AG09319 (cell line): ENCODE measurements at regions not wholly inside any gene's neighbourhood (a gene's known extent, or its start where the extent isn't known, plus 50 kb on each side); places are given as distances from the start of the nearest gene placed in this dataset.
"Not testable (repeated sequence)": the region's sequence is repeated elsewhere in the genome, so short reads cannot be mapped to it uniquely, and the experiment has no call there.

ENCODE experiments used
- DNase-seq: peaks from one replicate; pipeline ENCODE4 v3.0.0-alpha.2; 2010; ENCODE audit warnings: low read depth; ENCODE audit errors: extremely low read depth
- CTCF ChIP-seq: IDR thresholded peaks from 2 replicates; pipeline ENCODE4 v1.5.1; 2011; ENCODE audit warnings: low read depth, mild to moderate bottlenecking, inconsistent platforms, low read length, moderate library complexity

GRCh38 chr12:128033473-128033872 is 233.5 kb upstream of the TMEM132C start:
- TF ChIP-seq CTCF: no peak
- no peak for DNase-seq

GRCh38 chr12:128040971-128041370 is 226.0 kb upstream of the TMEM132C start:
- no peak for DNase-seq
- no peak for TF ChIP-seq CTCF

- not testable (repeated sequence) for DNase-seq
Observed at GRCh38 chr12:128042283-128042682, 224.7 kb upstream of the TMEM132C start.

GRCh38 chr12:128042825-128043224 is 224.1 kb upstream of the TMEM132C start:
- no peak for DNase-seq

DNA sequence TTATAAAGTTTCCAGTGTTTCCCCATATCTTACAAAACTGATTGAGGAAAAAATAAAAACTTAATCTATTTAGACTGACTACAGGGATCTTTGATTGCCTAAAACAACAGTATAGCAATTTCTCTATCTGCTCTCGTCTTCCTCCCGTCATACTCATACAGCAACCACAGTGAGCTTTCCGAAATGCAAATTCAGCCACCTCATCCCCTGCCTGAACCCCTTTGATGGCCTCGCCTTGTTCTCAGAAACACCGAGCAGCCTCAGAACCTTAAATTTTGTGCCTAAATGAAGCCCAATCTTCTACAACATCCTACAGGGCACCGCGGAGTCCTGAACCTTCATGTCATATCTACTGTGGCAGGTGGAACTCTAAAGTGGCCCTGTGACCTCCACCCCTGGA is 223.7 kb upstream of the TMEM132C start:
- no peak for TF ChIP-seq CTCF
- no peak for DNase-seq

More at GRCh38 chr12:128042825-128043224, 224.1 kb upstream of the TMEM132C start:
- no peak for TF ChIP-seq CTCF

- no peak for DNase-seq
- TF ChIP-seq CTCF: no peak
Observed at GRCh38 chr12:128047266-128048060, 219.5 kb upstream of the TMEM132C start.

DNA sequence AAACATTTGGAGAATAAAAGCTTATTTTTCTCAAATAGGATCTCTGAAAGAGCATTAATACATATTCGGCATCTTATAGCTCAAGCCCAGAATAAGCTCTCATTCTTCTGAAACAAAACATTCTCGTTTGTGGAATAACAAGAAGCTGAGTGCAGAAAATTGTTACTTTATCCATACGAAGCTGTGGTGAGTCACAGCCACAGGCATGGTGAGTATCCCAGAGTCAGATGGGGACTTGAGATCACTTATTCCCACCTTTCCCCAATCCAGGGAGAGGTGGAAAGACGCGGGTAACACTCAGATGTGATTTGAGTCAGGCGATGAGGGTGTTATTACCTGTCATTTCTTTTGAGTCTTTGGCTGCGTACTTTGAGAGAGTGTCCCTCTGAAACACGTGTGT is 214.6 kb upstream of the TMEM132C start:
- no peak for TF ChIP-seq CTCF
- DNase-seq: no peak

DNA sequence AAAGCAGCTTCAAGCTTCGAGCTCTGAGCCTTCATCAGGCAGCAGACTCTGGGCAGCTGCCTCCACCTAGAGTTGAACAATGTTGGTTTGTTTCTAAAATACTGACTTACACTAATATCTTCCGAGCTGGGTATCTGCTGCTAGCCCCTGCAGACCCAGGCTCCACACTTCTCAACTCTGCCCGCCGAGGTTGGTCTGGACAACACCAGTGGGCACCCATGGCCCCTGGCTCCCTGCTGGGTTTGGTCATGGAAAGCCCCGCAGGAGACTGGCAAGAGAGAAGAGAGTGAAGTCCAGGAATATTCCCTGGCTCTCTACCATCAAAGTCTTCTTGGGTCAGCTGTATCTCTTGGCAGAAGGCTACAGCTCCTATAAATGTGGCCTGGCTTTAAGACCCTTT is 214.2 kb upstream of the TMEM132C start:
- DNase-seq: no peak
- TF ChIP-seq CTCF: no peak
